Activated CD4-positive, alpha-beta T cell treated with anti-CD3 and anti-CD28 coated beads, Interleukin-10, Interleukin-2, amounts not matched to agents 100 ng/mL and 50 ng/mL, durations not matched to agents 16 hours and 8 hours (primary cell): ENCODE measurements at regions not wholly inside any gene's neighbourhood (a gene's known extent, or its start where the extent isn't known, plus 50 kb on each side); places are given as distances from the start of the nearest gene placed in this dataset.
"Not testable (repeated sequence)": the region's sequence is repeated elsewhere in the genome, so short reads cannot be mapped to it uniquely, and the experiment has no call there.

Experiments used
- DNase-seq: peaks from one replicate; pipeline ENCODE4 v3.0.0-alpha.2; 2020

DNA sequence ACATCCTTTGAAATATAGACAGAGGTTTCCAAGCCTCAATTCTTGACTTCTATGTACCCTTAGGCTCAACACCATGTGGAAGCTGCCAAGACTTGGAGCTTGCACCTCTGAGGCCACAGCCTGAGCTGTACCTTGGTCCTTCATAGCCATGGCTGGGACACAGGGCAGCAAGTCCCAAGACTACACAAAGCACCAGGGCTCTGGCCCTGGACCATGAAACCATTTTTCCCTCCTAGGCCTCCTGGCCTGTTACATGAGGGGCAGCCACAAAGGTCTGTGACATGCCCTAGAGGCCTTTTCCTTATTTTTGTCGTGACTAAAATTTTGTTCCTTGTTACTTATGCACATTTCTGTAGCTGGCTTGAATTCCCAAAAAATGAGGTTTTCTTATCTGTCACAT lies 953.1 kb upstream of the ADGRL4 start:
- no peak for DNase-seq

DNA sequence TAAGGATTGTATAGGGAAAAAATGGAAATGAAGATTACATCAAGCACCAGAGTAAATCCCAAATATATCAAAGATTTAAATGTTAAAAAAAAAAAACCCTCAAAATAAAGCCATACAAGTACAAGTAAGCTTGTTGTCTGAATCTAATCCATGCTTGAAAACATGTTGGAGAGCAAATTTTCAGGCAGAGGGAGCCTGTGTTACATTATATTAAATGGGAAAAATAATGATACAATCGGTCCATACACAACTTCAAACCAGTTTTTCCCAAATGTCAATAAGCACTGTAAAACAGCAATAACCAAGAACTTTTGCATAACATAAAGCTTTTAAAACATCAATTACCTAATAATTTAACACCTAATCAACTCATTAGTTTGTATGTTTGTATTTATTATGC lies 949.4 kb upstream of the ADGRL4 start:
- DNase-seq, result no peak

DNA sequence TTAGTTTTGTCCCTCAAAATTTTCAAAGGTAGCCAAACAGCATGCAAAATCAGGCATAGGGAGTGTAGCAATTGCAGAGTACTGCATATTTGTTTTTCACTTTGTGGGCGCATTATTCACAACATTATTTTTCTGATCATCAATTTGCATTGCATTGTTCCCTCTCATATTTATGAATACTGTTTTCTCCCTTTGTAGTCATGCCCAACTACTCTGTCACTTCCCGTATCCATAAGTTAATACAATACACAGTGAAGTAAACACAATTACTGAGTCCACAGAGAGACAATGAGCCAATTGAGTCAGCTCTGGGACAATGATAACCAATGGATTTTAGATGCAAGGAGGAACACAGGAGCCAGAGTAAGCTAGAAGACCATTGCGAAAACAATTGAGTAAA lies 944.0 kb upstream of the ADGRL4 start:
- no peak for DNase-seq

DNA sequence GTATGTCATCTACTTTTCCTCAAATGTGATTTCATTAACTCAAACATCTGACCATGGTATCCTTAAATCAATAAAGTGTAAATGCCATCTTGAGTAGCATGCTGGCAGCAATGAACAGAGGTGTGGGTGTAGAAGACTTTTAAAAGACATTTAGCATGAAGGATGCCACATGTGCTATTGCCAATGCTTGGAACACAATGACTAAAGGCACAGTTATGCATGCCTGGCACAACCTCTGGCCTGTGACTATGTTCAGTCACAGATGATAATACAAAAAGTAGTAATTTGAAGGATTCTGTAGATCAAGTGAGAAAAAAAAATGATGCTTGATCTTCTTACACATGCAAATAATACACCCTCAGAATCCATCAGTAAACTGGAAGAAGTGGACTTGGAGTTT lies 938.9 kb upstream of the ADGRL4 start:
- no peak for DNase-seq

DNA sequence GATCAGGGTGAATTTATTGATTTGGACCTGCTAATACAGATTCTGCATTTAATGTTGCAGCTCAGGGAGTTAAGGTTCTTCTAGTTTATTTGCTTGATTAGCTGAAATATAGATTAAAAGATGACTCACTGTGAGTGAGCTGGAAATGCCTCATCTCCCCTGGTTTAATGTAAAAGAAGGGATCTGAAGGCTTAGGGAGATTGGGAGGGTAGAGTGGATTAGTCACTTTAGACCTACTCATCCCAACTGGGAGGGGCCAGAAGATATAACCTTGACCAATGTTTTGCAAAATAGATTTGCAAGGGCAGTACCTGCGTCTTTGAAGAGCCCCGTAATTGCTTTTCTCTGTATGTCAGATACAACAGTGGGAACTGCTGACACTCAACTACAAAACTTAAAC lies 922.8 kb upstream of the ADGRL4 start:
- DNase-seq, result no peak

- DNase-seq, result no peak
These were observed 922.4 kb upstream of the ADGRL4 start for GRCh38 chr1:79928901-79929300.

DNA sequence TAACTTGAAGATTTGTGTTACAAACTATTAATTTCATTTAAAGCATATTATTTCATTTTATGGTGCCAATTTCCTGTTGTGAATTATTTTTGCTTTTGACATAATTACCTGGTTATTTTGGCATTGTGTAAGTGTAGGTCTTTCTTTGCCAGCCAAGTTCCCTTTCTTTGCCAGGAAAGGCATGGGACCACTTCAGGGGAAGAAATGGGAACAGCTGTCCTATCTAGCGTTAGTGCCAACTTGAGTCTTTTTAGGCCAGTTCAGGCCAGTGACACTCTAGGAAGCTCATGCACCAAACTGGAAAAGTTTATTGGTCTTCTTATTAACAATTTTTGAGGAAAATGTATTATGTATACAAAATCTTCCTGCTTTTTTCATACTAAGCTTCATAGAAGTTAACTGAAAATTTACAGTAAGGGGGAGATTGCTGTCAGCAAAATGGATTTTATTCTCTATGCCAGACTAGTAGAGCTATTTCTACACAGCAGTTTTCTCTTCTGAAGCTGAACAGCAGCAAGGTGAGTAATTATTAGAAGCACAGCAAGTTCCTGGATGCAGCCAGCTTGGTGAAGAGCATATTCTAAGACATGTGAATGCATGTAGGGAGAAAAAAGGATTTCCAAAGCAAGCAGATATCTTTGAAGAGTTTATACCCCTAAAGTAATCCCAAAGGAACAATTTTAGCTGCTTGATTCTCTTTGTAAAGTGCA lies 914.6 kb upstream of the ADGRL4 start:
- no peak for DNase-seq

- no peak for DNase-seq
These were observed 908.4 kb upstream of the ADGRL4 start for GRCh38 chr1:79914896-79915295.

DNA sequence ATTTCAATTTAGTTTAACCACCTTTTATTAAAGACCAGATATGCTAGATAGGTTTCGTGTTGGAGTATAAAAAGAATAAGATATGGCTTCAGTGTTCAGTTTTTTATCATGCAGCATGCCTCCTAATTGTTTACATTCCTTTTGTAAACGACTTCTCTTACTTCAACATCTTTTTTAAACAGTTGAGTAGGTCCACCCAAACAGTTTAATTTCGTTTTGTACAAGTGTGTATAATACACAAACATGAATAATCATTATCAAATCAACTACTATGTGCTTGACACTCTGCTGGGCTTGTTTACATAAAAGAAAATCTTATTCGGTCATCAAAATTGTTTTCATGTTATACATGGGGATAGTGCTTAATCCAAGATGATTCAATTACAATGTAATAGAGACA lies 906.3 kb upstream of the ADGRL4 start:
- no peak for DNase-seq

DNA sequence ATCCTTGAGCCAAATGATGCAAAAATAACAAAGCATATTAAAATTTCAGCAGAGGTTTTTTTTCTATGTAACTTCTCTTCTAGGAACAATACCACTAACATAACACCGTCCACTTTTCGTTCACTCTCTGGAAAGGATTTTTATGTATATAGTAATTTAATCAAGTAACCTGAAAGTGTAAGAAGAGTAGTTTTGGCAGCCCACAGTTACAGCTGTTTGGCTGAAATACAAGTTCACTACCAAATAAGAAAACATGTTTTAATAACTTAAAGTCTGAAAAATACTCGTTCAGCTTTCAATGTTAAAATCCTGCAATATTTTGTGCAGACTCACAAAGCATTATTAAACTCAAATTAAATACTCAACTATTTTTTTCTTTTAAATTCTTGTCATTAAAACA lies 896.8 kb upstream of the ADGRL4 start:
- no peak for DNase-seq

GRCh38 chr1:79902418-79902817 lies 895.9 kb upstream of the ADGRL4 start:
- DNase-seq, result no peak

DNA sequence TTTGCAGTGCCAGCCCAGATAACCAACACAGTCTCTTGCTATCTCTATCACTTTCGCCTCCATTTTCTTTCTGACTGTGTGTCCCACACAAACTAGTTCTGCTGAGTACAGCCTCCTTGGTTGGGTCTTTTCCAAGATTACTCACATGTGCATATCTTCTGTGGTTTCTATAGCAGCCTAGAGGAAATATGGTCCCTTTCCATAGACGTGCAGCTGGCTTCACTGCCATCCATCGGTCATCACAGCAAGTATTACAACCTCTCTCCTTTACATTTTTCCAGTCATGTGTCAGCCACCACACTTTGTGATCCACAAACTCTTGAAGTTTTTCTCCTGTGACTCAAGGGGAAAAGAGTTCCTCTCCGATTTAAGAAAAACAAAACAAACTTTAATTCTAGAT lies 893.4 kb upstream of the ADGRL4 start:
- DNase-seq, result no peak

DNA sequence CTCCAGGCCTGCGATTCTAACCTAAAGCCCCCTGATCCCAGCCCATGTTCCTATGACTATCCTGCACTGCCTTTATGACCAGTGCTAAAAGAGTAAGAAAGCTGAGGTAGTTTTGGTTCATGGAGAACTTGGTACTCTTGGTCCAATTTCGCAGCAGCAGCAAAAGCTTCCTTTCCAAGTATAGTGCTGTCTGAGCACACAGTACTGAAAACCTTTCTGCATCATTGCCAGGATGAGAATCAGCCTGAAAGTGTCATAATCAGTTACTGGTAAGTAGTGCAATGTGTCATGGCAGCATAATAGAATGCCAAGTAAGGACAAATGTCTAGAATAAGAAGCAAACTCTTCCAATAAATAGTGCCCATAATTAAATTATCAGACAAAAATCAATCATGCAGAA lies 889.6 kb upstream of the ADGRL4 start:
- DNase-seq, result no peak

DNA sequence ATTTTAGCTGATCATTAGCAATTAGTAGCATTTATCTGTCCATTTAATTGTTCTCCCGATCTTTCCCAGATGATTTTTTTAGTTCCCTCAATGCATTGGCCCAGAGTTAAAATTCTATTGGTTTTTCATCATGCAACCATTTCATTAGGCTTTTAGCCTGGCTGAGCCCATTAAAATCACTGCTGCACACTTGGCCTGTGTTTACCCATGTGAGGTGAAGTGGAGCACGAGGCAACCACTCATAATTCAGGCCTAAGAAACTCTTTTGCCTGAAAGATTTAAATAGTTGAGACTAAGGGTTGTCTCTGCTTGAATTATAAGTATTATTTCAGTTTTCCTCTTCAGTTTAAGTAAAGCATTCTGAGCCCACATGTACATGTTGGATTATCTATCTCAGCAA lies 889.0 kb upstream of the ADGRL4 start:
- DNase-seq, result no peak

DNA sequence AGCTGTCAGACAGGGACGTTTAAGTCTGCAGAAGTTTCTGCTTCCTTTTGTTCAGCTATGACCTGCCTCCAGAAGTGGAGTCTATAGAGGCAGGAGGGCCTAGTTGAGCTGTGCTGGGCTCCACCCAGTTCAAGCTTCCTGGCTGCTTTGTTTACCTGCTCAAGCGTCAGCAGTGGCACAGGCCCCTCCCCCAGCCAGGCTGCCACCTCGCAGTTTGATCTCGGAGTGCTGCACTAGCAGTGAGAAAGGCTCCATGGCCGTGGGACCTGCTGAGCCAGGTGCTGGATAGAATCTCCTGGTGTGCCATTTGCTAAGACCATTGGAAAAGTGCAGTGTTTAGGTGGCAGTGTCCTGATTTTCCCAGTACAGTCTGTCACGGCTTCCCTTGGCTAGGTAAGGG lies 887.6 kb upstream of the ADGRL4 start:
- not testable (repeated sequence) for DNase-seq

DNA sequence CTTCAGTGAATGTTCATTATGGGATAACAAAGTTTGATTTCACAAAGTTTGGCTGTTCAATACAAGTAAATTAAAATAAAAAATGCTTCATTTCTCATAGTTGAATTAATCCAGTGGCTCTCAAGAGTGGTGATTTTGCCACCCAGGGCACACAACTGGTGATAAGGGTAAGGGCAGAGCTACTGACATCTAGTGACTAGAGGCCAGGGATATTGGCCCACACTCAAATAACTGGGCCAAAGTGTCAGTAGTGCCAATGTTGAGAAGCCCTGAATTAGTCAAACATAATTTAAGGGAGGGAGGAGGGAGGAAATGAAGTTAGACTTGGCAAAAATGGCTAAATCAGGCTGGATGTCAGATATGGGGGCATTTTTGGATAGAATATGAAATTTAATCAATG lies 880.5 kb upstream of the ADGRL4 start:
- DNase-seq, result no peak

DNA sequence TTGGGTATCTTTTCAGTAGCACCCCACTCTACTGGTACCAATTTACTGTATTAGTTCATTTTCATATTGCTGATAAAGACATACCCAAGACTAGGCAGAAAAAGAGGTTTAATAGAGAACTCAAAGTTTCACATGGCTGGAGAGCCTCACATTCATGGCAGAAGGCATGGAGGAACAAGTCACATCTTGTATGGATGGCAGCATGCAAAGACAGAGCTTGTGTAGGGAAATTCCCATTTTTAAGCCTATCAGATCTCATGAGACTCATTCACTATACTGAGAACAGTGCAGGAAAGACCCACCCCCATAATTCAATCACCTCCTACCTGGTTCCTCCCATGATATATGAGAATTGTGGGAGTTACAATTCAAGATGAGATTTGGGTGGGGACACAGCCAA lies 878.6 kb upstream of the ADGRL4 start:
- no peak for DNase-seq

DNA sequence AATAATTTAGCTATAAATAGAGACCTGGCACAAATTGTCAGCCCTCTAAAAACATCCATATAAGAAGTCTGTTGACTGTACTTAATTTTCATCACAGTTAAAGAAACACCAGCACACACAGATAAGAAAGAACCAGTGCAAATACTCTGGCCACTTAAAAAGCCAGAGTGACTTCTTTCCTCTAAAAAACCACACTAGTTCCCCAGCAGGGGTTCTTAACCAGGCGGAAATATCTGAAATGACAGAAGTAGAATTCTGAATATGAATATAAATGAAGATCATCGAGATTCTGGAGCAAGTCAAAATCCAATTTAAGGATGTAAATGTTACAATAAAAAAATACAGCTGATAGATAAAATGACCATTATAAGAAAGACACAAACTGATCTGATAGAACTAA lies 870.6 kb upstream of the ADGRL4 start:
- DNase-seq, result no peak

GRCh38 chr1:79875187-79875586 lies 868.7 kb upstream of the ADGRL4 start:
- no peak for DNase-seq

DNA sequence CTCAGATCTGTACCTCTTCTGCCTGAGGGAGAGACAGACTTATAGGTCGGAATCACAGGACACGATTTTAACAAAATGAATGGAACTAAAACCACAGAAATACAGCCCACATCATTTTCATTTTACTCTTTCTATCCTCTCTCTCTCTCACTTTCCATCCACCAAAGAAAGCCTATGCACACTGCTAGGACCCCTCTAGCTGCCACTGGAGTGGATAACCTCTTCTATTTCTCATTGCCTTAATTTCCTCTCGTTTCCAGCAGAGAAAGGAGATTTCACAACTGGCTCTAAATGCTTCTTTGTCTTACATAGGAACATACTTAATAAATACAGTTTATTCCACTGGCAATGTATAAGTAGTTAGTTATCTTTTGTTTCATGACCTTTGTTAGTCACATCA lies 867.8 kb upstream of the ADGRL4 start:
- DNase-seq, result no peak

- DNase-seq, result no peak
These were observed 852.9 kb upstream of the ADGRL4 start for GRCh38 chr1:79859212-79859948.

GRCh38 chr1:79852004-79852403 lies 845.5 kb upstream of the ADGRL4 start:
- DNase-seq, result no peak

DNA sequence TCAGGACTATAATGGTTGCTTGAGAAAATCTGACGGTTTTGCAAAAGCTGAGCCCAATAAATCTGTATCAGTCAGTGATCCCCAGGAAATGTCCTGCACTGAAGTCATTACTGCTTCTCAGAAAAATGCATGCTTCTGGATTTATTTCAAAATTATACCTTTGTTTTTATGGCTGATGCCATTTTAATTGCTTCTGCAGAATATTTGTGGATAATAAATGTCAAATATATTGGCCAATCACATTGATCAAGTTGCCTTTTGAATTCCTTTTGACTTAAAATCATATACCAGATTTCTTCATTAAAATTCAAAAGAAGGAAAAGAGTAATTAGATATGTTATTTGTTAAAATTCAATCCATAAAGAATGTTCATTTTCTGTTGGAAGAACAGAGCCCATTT lies 842.9 kb upstream of the ADGRL4 start:
- DNase-seq, result no peak

DNA sequence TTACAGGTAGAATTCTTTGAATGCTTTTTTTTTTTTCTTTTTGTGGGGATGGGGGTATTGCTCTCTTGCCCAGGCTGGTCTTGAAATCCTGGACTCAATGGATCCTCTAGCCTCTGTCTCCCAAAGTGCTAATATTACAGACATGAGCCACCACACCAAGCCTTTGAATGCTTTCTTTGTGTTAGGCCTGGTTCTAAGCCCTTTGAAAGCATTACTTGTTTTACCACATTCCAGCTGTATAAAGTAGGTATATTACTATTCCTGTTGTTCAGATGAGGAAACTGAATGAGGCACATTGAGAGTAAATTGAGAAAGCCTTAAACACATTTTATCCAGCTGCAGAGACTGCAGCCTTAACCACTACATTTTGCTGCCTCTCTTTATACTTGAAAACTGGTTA lies 841.8 kb upstream of the ADGRL4 start:
- DNase-seq, result no peak

GRCh38 chr1:79847700-79848099 lies 841.2 kb upstream of the ADGRL4 start:
- DNase-seq, result no peak
